ENCODE measurements at regions not wholly inside any gene's neighbourhood (a gene's known extent, or its start where the extent isn't known, plus 50 kb on each side); places are given as distances from the start of the nearest gene placed in this dataset.

DNA sequence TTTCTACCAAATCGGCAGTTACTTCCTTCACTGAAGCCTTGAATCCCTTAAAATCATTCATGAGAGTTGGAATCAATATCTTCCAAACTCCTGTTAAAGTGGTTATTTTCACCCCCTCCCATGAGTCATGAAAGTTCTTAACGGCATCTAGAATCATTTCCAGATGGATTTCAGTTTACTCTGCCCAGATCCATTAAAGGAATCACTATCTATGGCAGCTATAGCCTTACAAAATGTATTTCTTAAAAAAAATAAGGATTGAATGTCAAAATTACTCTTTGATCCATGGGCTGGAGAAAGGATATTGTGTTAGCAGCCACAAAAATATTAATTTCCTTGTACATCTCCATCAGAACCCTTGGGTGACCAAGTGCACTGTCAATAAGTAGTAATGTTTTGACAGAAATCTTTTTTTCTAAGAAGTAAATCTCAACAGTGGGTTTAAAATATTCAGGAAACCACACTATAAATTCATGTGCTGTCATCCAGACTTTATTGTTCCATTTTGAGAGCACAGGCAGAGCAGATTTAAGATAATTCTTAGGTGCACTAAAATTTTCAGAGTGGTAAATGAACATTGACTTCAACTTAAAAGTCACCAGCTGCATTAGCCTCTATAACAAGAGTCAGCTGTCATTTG lies 767.7 kb downstream of the DTWD2 start:
- no peak for TF ChIP-seq POLR2AphosphoS5 (IDR thresholded peaks at IDR 0.05; ENCODE audit: low read length)
- TF ChIP-seq ZNF384 (IDR thresholded peaks at IDR 0.05; ENCODE audit: borderline replicate concordance, low read depth, low read length), result no peak

Data from GM12878 (cell line).